ENCODE measurements at regions not wholly inside any gene's neighbourhood (a gene's known extent, or its start where the extent isn't known, plus 50 kb on each side); places are given as distances from the start of the nearest gene placed in this dataset.

DNA sequence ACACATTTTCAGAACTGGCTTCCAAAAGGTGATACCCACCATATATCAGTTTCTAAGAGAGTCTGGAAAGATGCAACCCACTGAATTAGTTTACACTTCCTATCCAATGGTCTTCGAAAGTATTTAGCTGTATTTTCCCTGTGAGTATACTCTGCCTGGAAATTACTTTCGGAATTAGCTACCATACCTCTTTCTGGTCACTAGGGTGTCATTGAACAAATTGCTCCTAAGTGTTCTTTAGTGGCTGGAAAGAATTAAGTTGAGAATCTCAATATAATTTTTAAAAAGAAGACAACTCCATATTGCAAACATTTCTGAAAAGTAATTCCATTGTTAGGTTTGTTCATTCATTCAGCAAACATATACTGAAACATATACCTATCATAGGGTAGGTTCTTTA lies 283.1 kb upstream of the SSTR1 start:
- Mint-ChIP-seq H3K4me1 (ENCODE audit: low read depth) (no peaks in the 10 kb centered on the region), H3K9me3 (ENCODE audit: low read depth) (peaks cover 2% of the 10 kb centered on the region), H3K4me3 (ENCODE audit: unreplicated experiment) (no peak overlapping the region), H3K27me3 (ENCODE audit: low read depth) (no peaks in the 10 kb centered on the region), H3K36me3 (ENCODE audit: low read depth) (no peaks in the 10 kb centered on the region), H3K27ac (ENCODE audit: unreplicated experiment) (no peak overlapping the region)
- no peak for DNase-seq (ENCODE audit: low spot score)
- TF ChIP-seq, protein P1, sequence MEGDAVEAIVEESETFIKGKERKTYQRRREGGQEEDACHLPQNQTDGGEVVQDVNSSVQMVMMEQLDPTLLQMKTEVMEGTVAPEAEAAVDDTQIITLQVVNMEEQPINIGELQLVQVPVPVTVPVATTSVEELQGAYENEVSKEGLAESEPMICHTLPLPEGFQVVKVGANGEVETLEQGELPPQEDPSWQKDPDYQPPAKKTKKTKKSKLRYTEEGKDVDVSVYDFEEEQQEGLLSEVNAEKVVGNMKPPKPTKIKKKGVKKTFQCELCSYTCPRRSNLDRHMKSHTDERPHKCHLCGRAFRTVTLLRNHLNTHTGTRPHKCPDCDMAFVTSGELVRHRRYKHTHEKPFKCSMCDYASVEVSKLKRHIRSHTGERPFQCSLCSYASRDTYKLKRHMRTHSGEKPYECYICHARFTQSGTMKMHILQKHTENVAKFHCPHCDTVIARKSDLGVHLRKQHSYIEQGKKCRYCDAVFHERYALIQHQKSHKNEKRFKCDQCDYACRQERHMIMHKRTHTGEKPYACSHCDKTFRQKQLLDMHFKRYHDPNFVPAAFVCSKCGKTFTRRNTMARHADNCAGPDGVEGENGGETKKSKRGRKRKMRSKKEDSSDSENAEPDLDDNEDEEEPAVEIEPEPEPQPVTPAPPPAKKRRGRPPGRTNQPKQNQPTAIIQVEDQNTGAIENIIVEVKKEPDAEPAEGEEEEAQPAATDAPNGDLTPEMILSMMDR (IDR thresholded peaks at IDR 0.05) = no peak

DNA sequence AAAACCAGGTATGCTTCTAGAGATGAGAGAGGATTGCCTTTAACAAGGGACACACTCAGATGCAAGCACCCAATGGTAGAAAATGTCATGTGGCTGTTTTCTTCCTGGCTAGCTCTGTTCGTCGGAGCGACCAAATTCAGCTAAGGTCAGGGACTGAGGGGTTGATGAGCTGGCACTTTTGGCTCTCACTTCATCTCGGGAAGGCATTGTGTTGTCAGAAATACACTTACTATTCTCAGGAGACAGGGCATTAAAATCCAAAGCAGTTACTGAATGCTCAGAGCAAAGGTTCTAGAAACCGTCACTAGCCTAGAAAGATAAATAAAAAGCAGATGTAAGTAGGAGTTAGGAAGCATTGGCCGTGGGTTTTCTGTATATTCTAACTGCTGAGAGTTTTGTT lies 275.7 kb upstream of the SSTR1 start:
- Mint-ChIP-seq H3K9me3 (ENCODE audit: low read depth) (no peaks in the 10 kb centered on the region), H3K4me3 (ENCODE audit: unreplicated experiment) (no peak overlapping the region), H3K36me3 (ENCODE audit: low read depth) (no peaks in the 10 kb centered on the region), H3K4me1 (ENCODE audit: low read depth) (no peaks in the 10 kb centered on the region), H3K27me3 (ENCODE audit: low read depth) (no peaks in the 10 kb centered on the region), H3K27ac (ENCODE audit: unreplicated experiment) (no peak overlapping the region)
- TF ChIP-seq, protein P1 (IDR thresholded peaks at IDR 0.05) = no peak
- no peak for DNase-seq (ENCODE audit: low spot score)

DNA sequence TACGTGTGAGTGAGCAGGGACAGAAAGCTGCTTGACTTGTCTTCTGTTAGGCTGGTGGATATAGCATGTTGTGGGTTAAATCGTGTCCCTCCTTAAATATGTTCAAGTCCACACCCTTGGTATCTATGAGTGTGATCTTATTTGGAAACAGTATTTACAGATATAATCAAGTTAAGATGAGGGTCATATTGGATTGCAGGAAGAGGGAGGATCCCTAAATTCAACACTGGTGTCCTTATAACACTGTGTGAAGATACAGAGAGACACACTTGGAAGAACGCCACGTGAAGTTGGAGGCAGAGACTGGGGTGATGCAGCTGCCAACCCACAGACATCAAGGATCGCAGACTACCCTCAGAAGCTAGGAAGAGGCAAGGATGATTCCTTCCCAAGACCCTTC lies 275.2 kb upstream of the SSTR1 start:
- H3K36me3 Mint-ChIP-seq (ENCODE audit: low read depth) = no peaks in the 10 kb centered on the region
- H3K27me3 Mint-ChIP-seq (ENCODE audit: low read depth) = no peaks in the 10 kb centered on the region
- DNase-seq (ENCODE audit: low spot score) = no peak
- no peak overlapping the region for H3K4me3 Mint-ChIP-seq (ENCODE audit: unreplicated experiment)
- no peak overlapping the region for H3K27ac Mint-ChIP-seq (ENCODE audit: unreplicated experiment)
- TF ChIP-seq, protein P1 (IDR thresholded peaks at IDR 0.05) = no peak
- no peaks in the 10 kb centered on the region for H3K9me3 Mint-ChIP-seq (ENCODE audit: low read depth)
- no peaks in the 10 kb centered on the region for H3K4me1 Mint-ChIP-seq (ENCODE audit: low read depth)

DNA sequence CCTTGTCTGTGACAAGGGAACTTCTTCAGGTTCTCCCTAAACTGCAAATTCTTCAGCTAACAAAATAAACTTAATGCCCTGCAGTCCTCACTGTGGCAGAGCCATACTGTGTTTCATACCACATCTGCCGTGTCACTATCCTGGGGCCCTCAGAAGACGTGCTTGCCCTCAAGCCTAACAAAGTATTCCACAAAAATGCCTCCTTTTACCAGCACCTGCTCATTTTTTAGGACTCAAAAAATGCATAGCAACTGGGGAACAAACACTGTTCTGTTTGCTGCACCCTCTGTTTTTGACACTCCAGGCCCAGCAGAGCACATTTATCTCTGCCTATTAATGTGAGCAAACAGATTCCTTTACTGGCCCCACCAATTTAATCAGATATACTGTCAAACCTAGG lies 270.7 kb upstream of the SSTR1 start:
- Mint-ChIP-seq H3K4me1 (ENCODE audit: low read depth) (no peaks in the 10 kb centered on the region), H3K36me3 (ENCODE audit: low read depth) (no peaks in the 10 kb centered on the region), H3K4me3 (ENCODE audit: unreplicated experiment) (no peak overlapping the region), H3K27me3 (ENCODE audit: low read depth) (peaks cover 2% of the 10 kb centered on the region), H3K27ac (ENCODE audit: unreplicated experiment) (no peak overlapping the region), H3K9me3 (ENCODE audit: low read depth) (no peaks in the 10 kb centered on the region)
- TF ChIP-seq, protein P1 (IDR thresholded peaks at IDR 0.05) = no peak
- no peak for DNase-seq (ENCODE audit: low spot score)

DNA sequence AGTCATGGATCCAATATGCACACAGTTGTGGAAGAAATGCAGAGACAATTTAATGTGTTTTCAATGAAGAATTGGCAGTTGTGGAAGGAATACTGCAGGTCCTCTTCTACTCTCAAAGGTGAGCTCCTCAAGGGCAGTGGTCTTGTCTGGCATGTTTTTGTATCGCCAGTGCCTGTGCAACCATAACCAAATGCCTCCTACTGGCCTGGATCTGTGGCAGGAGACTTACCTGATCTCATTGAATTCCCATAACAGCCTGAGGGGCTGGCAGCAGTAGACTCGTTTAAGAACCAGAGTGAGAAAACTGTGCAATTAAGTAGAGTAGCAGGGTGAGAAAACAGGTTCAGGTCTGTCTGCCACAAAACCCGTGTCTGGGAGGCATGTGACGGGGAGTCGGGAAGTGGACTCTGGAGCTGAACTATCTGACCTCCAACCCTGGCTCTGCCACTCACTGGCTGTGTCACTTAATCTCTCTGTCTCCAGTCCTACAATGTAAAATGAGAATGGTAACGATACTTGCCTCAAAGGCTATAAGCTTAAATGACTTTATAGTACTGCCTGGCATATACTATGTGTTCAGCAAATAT lies 268.2 kb upstream of the SSTR1 start:
- TF ChIP-seq, protein P1 (IDR thresholded peaks at IDR 0.05) = no peak
- no peaks in the 10 kb centered on the region for H3K4me1 Mint-ChIP-seq (ENCODE audit: low read depth)
- peaks cover 11% of the 10 kb centered on the region for H3K9me3 Mint-ChIP-seq (ENCODE audit: low read depth)
- no peaks in the 10 kb centered on the region for H3K36me3 Mint-ChIP-seq (ENCODE audit: low read depth)
- no peak overlapping the region for H3K4me3 Mint-ChIP-seq (ENCODE audit: unreplicated experiment)
- no peak overlapping the region for H3K27ac Mint-ChIP-seq (ENCODE audit: unreplicated experiment)
- DNase-seq (ENCODE audit: low spot score) = no peak
- peaks cover 2% of the 10 kb centered on the region for H3K27me3 Mint-ChIP-seq (ENCODE audit: low read depth)
